K562 (cell line): ENCODE measurements at regions not wholly inside any gene's neighbourhood (a gene's known extent, or its start where the extent isn't known, plus 50 kb on each side); places are given as distances from the start of the nearest gene placed in this dataset.

Experiments used
- ATAC-seq: fragments of 200-7000 bp; cut with Tn5 transposase; 3 replicates; pipeline ENCODE4 v1.9.1; 2020; ENCODE audit warnings: moderate library complexity
- BruUV-seq: library from RNA; stranded (reverse); fragments of 400-500 nt; replicated peaks from 2 replicates; lab custom pipeline; 2021; lab: Mats Ljungman, UMichigan
- CTCF ChIA-PET: fragments of 300-600 bp; formaldehyde crosslinking; extraction: SDS; loops from one replicate; lab custom pipeline; 2021; ENCODE audit warnings: low intra/inter-chr PET ratio; lab: Yijun Ruan, JAX
- POLR2A ChIA-PET: fragments of 300-600, 350-650 bp; sonication (Branson Sonifier 250); formaldehyde crosslinking; extraction: SDS; loops from one replicate; lab custom pipeline; 2021; ENCODE audit warnings: antibody characterized with exemption, inconsistent platforms; lab: Yijun Ruan, JAX
- DNase-seq, 4 experiments: peaks; one replicate each; pipeline versions ENCODE4 v3.0.0 to v3.0.0-alpha.2; 2011 to 2018; ENCODE audit warnings: low spot score in 3 of 4, mixed read lengths in 3 of 4; ENCODE audit errors: extremely low read depth in 1 of 4
- FAIRE-seq: peaks from 2 replicates; lab custom pipeline; 2011; peaks lifted over from hg19 to GRCh38; lab: Jason Lieb, UNC
- H2AFZ ChIP-seq: 2 replicates; pipeline ENCODE4 v1.6.0; 2011; ENCODE audit warnings: low read depth, low read length, control low read depth, inconsistent platforms
- H3K27ac ChIP-seq: fragments of 200-600 bp; 3 replicates; pipeline ENCODE4 v1.8.0; 2011; ENCODE audit warnings: low read depth, mild to moderate bottlenecking, control low read depth, inconsistent platforms, low read length, moderate library complexity, mixed read lengths; ENCODE audit errors: extremely low read depth
- H3K27me3 ChIP-seq, 2 experiments: fragments of 300-600 bp in 1 of 2; 2 replicates in 1 of 2; 3 replicates in 1 of 2; pipeline versions ENCODE4 v1.6.0 to v1.8.0; 2011; ENCODE audit warnings: inconsistent platforms in 2 of 2, low read length in 2 of 2, mild to moderate bottlenecking in 1 of 2, mixed read lengths in 1 of 2, moderate library complexity in 1 of 2; ENCODE audit not compliant: control insufficient read depth in 2 of 2, insufficient read depth in 2 of 2
- H3K36me3 ChIP-seq: fragments of 300-600 bp; 3 replicates; pipeline ENCODE4 v1.8.0; 2011; ENCODE audit warnings: mild to moderate bottlenecking, low read length, inconsistent platforms; ENCODE audit not compliant: control insufficient read depth, insufficient read depth
- H3K4me1 ChIP-seq, 2 experiments: fragments of 200-600 bp in 1 of 2; replicated peaks in 1 of 2; 2 replicates in 1 of 2; 3 replicates in 1 of 2; pipeline versions ENCODE4 v1.5.1 to v1.8.0; 2011; ENCODE audit warnings: inconsistent platforms in 2 of 2, low read length in 2 of 2, mild to moderate bottlenecking in 1 of 2, mixed read lengths in 1 of 2, moderate library complexity in 1 of 2; ENCODE audit not compliant: control insufficient read depth in 2 of 2, insufficient read depth in 2 of 2
- H3K4me2 ChIP-seq: 2 replicates; pipeline ENCODE4 v1.6.1; 2011; ENCODE audit warnings: low read length, control low read depth, inconsistent platforms, mixed read lengths; ENCODE audit not compliant: insufficient read depth
- H3K4me3 ChIP-seq: fragments of 200-600 bp; sonication (generic), shearing (Covaris generic); 2 replicates; pipeline ENCODE4 v1.5.1; 2016; ENCODE audit warnings: control low read depth, inconsistent platforms
- H3K79me2 ChIP-seq: fragments of 200-600 bp; 3 replicates; pipeline ENCODE4 v1.8.0; 2011; ENCODE audit warnings: low read length, inconsistent platforms; ENCODE audit not compliant: control insufficient read depth, insufficient read depth
- H3K9ac ChIP-seq, 2 experiments: 2 replicates each; pipeline versions ENCODE4 v1.6.0 to v1.6.1; 2011; ENCODE audit warnings: low read depth in 2 of 2, low read length in 2 of 2, control low read depth in 1 of 2, inconsistent platforms in 1 of 2, mild to moderate bottlenecking in 1 of 2, mixed read lengths in 1 of 2; ENCODE audit not compliant: insufficient read depth in 1 of 2
- H3K9me1 ChIP-seq: one replicate; pipeline ENCODE4 v1.6.0; 2011; ENCODE audit warnings: inconsistent platforms, mild to moderate bottlenecking, low read length, moderate library complexity; ENCODE audit not compliant: control insufficient read depth, insufficient read depth
- H3K9me3 ChIP-seq: replicated peaks from 2 replicates; pipeline ENCODE4 v1.5.1; 2011; ENCODE audit warnings: low read depth, low read length, inconsistent platforms; ENCODE audit not compliant: control insufficient read depth, insufficient read depth
- H4K20me1 ChIP-seq: replicated peaks from 2 replicates; pipeline ENCODE4 v1.6.1; 2011; ENCODE audit warnings: low read length, inconsistent platforms, mixed read lengths; ENCODE audit not compliant: control insufficient read depth, insufficient read depth
- CBFA2T3 ChIP-seq: fragments of 450-650 bp; IDR thresholded peaks from 2 replicates; pipeline ENCODE4 v1.6.1; 2017
- CREB1 ChIP-seq, 2 experiments: sonication (generic) in 1 of 2; formaldehyde crosslinking in 1 of 2; IDR thresholded peaks; 2 replicates each; pipeline versions ENCODE4 v1.6.1 to v1.8.0; 2012 to 2022; ENCODE audit warnings: inconsistent platforms in 1 of 2, mild to moderate bottlenecking in 1 of 2, missing genetic modification reagents in 1 of 2, moderate library complexity in 1 of 2
- EZH2 ChIP-seq: IDR thresholded peaks from 2 replicates; pipeline ENCODE4 v1.6.1; 2012; ENCODE audit warnings: low read depth, mild to moderate bottlenecking, inconsistent platforms, low read length, borderline replicate concordance
- FOSL1 ChIP-seq: fragments of 200-800 bp; sonication (Bioruptor generic); conservative IDR thresholded peaks from 2 replicates; pipeline ENCODE4 v1.6.1; 2016; ENCODE audit warnings: missing genetic modification characterization, missing compliant biosample characterization
- GATA2 ChIP-seq: sonication (generic); formaldehyde crosslinking; IDR thresholded peaks from 2 replicates; pipeline ENCODE4 v1.4.0; 2020; ENCODE audit warnings: mild to moderate bottlenecking, missing genetic modification reagents
- MYC ChIP-seq, 2 experiments: fragments of 250-450 bp in 1 of 2; sonication (Bioruptor Pico) in 1 of 2; IDR thresholded peaks; 2 replicates each; pipeline versions ENCODE4 v1.5.1 to v1.6.1; 2012 to 2021; ENCODE audit warnings: low read depth in 2 of 2, borderline replicate concordance in 1 of 2, improper control_type of control experiment in 1 of 2, low read length in 1 of 2, mild to moderate bottlenecking in 1 of 2, moderate library complexity in 1 of 2
- SAFB ChIP-seq: fragments of 200-400 bp; formaldehyde crosslinking; IDR thresholded peaks from 2 replicates; pipeline ENCODE4 v1.6.1; 2017; ENCODE audit warnings: low read depth, low read length, borderline replicate concordance
- SMARCE1 ChIP-seq: fragments of 450-650 bp; IDR thresholded peaks from 2 replicates; pipeline ENCODE4 v1.7.1; 2016; ENCODE audit warnings: mild to moderate bottlenecking
- TEAD1 ChIP-seq, 2 experiments: fragments of 450-650 bp in 1 of 2; sonication (generic) in 1 of 2; formaldehyde crosslinking; IDR thresholded peaks; 2 replicates each; pipeline versions ENCODE4 v1.4.0 to v1.8.0; 2020 to 2022; ENCODE audit warnings: mild to moderate bottlenecking in 2 of 2, missing genetic modification reagents in 1 of 2
- ZNF57 ChIP-seq: fragments of 450-650 bp; formaldehyde crosslinking; IDR thresholded peaks from 2 replicates; pipeline ENCODE4 v1.4.0; 2020; ENCODE audit warnings: mild to moderate bottlenecking, moderate library complexity
- in situ Hi-C: fragments of 300-500 bp; cut with MboI; formaldehyde crosslinking; loops from 4 replicates; pipeline ENCODE4 v1.15.0; 2018; ENCODE audit warnings: inconsistent platforms, mixed read lengths
- intact Hi-C: fragments of 100-400 bp; cut with micrococcal nuclease; formaldehyde crosslinking; loops from 2 replicates; pipeline ENCODE4 v1.14.2; 2022
- TF ChIP-seq, protein P1 (sequence below): sonication (generic); formaldehyde crosslinking; IDR thresholded peaks from 2 replicates; pipeline ENCODE4 v1.8.0; 2022; ENCODE audit warnings: mild to moderate bottlenecking, missing genetic modification reagents
- TF ChIP-seq, protein P2 (sequence below): fragments of 250-450 bp; sonication (Bioruptor Pico); IDR thresholded peaks from 2 replicates; pipeline ENCODE4 v1.5.0; 2020; ENCODE audit warnings: mild to moderate bottlenecking, borderline replicate concordance
- TF ChIP-seq, protein P3 (sequence below): sonication (generic); IDR thresholded peaks from 2 replicates; pipeline ENCODE4 v1.6.1; 2016

DNA sequence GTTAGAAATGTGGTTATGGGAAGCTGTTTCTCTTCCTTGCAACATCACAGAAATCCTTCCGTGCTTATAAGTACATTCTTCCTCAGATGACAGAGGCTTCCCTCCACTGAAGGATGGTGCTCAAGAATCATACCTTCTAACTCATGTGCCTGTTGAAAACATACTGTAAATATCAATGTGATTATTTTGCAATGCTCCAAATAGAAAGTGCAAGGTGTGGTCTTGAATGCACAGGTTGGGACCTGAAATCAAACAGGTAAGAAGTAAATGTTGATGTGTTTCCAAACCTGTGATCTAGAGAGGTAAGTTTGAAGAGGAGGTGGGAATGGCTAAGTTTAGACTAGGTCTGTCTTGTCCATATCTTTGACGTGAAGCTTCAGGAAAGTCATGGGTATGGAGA is 87.7 kb downstream of the ZNF518B start (continued):
- TF ChIP-seq, protein P1, sequence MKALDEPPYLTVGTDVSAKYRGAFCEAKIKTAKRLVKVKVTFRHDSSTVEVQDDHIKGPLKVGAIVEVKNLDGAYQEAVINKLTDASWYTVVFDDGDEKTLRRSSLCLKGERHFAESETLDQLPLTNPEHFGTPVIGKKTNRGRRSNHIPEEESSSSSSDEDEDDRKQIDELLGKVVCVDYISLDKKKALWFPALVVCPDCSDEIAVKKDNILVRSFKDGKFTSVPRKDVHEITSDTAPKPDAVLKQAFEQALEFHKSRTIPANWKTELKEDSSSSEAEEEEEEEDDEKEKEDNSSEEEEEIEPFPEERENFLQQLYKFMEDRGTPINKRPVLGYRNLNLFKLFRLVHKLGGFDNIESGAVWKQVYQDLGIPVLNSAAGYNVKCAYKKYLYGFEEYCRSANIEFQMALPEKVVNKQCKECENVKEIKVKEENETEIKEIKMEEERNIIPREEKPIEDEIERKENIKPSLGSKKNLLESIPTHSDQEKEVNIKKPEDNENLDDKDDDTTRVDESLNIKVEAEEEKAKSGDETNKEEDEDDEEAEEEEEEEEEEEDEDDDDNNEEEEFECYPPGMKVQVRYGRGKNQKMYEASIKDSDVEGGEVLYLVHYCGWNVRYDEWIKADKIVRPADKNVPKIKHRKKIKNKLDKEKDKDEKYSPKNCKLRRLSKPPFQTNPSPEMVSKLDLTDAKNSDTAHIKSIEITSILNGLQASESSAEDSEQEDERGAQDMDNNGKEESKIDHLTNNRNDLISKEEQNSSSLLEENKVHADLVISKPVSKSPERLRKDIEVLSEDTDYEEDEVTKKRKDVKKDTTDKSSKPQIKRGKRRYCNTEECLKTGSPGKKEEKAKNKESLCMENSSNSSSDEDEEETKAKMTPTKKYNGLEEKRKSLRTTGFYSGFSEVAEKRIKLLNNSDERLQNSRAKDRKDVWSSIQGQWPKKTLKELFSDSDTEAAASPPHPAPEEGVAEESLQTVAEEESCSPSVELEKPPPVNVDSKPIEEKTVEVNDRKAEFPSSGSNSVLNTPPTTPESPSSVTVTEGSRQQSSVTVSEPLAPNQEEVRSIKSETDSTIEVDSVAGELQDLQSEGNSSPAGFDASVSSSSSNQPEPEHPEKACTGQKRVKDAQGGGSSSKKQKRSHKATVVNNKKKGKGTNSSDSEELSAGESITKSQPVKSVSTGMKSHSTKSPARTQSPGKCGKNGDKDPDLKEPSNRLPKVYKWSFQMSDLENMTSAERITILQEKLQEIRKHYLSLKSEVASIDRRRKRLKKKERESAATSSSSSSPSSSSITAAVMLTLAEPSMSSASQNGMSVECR = no peak
- TF ChIP-seq, all 486 proteins: peak for 0

DNA sequence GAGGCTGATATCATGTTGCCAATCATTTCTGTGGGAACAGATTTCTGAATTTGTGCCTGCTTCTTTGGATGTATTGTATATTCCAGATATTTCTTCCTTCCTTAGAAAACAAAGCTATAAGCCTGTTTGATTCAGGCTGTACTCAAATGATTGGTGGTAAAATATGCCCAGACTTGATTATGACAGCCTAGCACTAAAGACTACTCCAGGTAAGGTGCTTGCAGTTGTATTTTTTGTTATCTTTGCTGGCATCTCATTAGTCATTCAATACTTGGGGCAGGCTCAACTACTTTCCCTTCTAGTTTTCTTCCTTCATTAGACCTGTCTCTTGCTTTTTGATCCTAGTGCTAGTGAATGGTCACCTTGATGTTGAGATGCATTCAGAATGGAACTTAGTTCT is 90.6 kb downstream of the ZNF518B start:
- ChIA-PET POLR2A (interaction anchor here (0.6 to 1.7 kb wide), 4 partner anchors 186 to 637 kb away, joined by 3 to 4 read pairs (median 3); no protein-coding TSS in a partner anchor), CTCF (interaction anchor here (0.6 kb wide), 1 partner anchor 99 kb away, joined by 3 read pairs; no protein-coding TSS in a partner anchor)
- intact Hi-C loops = no loop called here
- H3K4me3 ChIP-seq = no peak overlapping the region
- no peak overlapping the region for H2AFZ ChIP-seq
- no peaks in the 10 kb centered on the region for H3K36me3 ChIP-seq
- no peak overlapping the region for H3K4me2 ChIP-seq
- H3K79me2 ChIP-seq = no peaks in the 10 kb centered on the region
- H3K27ac ChIP-seq = no peak overlapping the region
- BruUV-seq = no TSS peak
- H3K4me1 ChIP-seq = peaks cover 0 to 13% of the 10 kb centered on the region in 2 experiments; a peak in 3 of 5 replicates
- DNase-seq (no peak), FAIRE-seq (no peak), ATAC-seq (no peak)
- H3K9ac ChIP-seq = no peak overlapping the region
- in situ Hi-C loops = no loop called here
- H3K27me3 ChIP-seq = no peaks in the 10 kb centered on the region
- no peaks in the 10 kb centered on the region for H4K20me1 ChIP-seq
- no peaks in the 10 kb centered on the region for H3K9me1 ChIP-seq
- H3K9me3 ChIP-seq = no peaks in the 10 kb centered on the region
- TF ChIP-seq ZNF57 (CRISPR knock-in tag) = no peak
- TF ChIP-seq, protein P2, sequence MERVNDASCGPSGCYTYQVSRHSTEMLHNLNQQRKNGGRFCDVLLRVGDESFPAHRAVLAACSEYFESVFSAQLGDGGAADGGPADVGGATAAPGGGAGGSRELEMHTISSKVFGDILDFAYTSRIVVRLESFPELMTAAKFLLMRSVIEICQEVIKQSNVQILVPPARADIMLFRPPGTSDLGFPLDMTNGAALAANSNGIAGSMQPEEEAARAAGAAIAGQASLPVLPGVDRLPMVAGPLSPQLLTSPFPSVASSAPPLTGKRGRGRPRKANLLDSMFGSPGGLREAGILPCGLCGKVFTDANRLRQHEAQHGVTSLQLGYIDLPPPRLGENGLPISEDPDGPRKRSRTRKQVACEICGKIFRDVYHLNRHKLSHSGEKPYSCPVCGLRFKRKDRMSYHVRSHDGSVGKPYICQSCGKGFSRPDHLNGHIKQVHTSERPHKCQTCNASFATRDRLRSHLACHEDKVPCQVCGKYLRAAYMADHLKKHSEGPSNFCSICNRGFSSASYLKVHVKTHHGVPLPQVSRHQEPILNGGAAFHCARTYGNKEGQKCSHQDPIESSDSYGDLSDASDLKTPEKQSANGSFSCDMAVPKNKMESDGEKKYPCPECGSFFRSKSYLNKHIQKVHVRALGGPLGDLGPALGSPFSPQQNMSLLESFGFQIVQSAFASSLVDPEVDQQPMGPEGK (CRISPR knock-in tag) = no peak
- TF ChIP-seq EZH2 = no peak
- no peak for TF ChIP-seq CBFA2T3
- TF ChIP-seq SMARCE1 = peak; percentile 29; the same call in 1 of the 2 replicates
- TF ChIP-seq, protein P3, sequence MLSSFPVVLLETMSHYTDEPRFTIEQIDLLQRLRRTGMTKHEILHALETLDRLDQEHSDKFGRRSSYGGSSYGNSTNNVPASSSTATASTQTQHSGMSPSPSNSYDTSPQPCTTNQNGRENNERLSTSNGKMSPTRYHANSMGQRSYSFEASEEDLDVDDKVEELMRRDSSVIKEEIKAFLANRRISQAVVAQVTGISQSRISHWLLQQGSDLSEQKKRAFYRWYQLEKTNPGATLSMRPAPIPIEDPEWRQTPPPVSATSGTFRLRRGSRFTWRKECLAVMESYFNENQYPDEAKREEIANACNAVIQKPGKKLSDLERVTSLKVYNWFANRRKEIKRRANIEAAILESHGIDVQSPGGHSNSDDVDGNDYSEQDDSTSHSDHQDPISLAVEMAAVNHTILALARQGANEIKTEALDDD = 0 out of 2 replicates have a peak, but pooled peaks have one; percentile 29
- no peak for TF ChIP-seq CREB1 (IDR thresholded peaks at IDR 0.05)
- TF ChIP-seq CREB1 (CRISPR knock-in tag; IDR thresholded peaks at IDR 0.05) = no peak
- no peak for TF ChIP-seq TEAD1 (CRISPR knock-in tag; IDR thresholded peaks at IDR 0.05)
- TF ChIP-seq FOSL1 (tag) = peak; percentile 61
- TF ChIP-seq SAFB = no peak
- TF ChIP-seq MYC (IDR thresholded peaks at IDR 0.05; ENCODE audit: low read depth, low read length) = no peak
- TF ChIP-seq MYC (CRISPR knock-in tag; IDR thresholded peaks at IDR 0.05; ENCODE audit: borderline replicate concordance, low read depth) = no peak
- 0 out of 2 replicates have a peak, but pooled peaks have one; percentile 12 for TF ChIP-seq GATA2 (CRISPR knock-in tag)
